Fibroblast of villous mesenchyme (primary cell): ENCODE measurements at regions not wholly inside any gene's neighbourhood (a gene's known extent, or its start where the extent isn't known, plus 50 kb on each side); places are given as distances from the start of the nearest gene placed in this dataset.
"Not testable (repeated sequence)": the region's sequence is repeated elsewhere in the genome, so short reads cannot be mapped to it uniquely, and the experiment has no call there.

ENCODE experiments used
- DNase-seq: peaks from one replicate; pipeline ENCODE4 v3.0.0-alpha.2; 2010; ENCODE audit warnings: low read depth
- H3K4me3 ChIP-seq: 2 replicates; pipeline ENCODE4 v1.5.1; 2011; ENCODE audit warnings: low read depth, mild to moderate bottlenecking, low read length
- TF ChIP-seq, protein P1 (sequence below): IDR thresholded peaks from 2 replicates; pipeline ENCODE4 v1.5.1; 2012; ENCODE audit warnings: low read depth, mild to moderate bottlenecking, low read length; ENCODE audit not compliant: insufficient read depth

DNA sequence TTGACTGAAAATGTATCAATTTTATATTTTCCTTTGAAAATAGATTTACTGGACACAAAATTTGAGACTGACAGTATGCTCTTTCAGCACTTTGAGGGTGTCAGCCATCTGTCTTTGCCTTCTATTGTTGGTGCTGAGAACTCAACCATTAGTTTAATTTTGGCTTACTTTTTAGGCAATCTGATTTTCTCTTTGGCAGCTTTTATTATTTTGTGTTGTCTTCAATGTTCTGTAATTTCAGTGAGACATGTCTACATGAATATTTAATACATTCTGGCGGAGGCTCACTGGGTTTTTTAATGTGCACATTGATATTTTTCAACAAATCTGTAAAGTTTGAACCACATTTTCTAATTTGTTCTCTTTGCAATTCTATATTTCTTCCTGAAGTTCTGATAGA lies 648.6 kb downstream of the C6orf118 start:
- no peak overlapping the region for H3K4me3 ChIP-seq
- no peak for DNase-seq
- TF ChIP-seq, protein P1, sequence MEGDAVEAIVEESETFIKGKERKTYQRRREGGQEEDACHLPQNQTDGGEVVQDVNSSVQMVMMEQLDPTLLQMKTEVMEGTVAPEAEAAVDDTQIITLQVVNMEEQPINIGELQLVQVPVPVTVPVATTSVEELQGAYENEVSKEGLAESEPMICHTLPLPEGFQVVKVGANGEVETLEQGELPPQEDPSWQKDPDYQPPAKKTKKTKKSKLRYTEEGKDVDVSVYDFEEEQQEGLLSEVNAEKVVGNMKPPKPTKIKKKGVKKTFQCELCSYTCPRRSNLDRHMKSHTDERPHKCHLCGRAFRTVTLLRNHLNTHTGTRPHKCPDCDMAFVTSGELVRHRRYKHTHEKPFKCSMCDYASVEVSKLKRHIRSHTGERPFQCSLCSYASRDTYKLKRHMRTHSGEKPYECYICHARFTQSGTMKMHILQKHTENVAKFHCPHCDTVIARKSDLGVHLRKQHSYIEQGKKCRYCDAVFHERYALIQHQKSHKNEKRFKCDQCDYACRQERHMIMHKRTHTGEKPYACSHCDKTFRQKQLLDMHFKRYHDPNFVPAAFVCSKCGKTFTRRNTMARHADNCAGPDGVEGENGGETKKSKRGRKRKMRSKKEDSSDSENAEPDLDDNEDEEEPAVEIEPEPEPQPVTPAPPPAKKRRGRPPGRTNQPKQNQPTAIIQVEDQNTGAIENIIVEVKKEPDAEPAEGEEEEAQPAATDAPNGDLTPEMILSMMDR = no peak

DNA sequence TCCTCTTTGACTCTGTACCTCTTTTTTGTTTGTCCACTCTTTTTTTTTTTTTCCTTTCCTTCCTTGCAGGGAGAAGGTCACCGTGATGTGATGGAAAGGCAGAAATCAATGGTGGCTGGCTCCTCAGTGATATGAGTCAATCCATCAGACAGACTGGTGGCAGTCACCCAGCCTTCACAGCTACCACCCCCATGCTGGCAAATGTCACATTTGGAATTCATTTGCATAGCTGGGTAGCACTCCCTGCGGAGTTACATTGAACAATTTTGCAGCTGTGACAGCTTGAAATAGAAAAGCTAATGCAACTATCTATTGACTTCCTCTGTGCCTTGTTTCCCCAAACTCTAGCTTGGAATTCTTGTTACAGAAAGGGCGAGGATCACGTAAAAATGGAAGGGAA lies 668.4 kb downstream of the C6orf118 start:
- TF ChIP-seq, protein P1 = no peak
- H3K4me3 ChIP-seq = no peak overlapping the region
- DNase-seq = no peak

DNA sequence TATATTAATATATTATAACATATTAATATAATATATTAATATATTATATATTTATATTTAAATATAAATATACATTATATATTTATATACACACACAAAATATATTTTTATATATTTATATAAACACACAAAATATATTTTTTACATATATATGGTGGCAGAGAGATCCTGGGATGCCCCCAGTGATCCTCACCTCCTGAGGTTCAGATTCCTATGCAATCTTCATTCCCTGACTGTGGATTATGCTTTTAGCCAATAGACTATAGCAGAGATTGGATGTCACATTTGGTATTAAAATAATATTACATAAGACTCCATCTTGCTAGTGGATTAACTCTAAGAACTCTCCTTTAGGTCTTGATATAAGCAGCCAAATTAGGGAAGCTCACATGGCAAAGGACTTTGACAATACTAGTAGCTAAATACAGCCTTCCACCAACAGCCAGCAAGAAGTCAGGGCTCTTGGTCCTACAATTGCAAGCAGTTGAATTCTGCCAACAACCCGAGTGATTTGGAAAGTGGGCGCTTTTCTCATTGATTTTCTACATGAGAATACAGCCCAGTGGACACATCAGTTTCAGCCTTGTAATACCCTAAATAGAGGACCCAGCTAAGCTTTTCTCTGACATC lies 681.0 kb downstream of the C6orf118 start:
- TF ChIP-seq, protein P1 = no peak
- H3K4me3 ChIP-seq = no peak overlapping the region
- DNase-seq = no peak

DNA sequence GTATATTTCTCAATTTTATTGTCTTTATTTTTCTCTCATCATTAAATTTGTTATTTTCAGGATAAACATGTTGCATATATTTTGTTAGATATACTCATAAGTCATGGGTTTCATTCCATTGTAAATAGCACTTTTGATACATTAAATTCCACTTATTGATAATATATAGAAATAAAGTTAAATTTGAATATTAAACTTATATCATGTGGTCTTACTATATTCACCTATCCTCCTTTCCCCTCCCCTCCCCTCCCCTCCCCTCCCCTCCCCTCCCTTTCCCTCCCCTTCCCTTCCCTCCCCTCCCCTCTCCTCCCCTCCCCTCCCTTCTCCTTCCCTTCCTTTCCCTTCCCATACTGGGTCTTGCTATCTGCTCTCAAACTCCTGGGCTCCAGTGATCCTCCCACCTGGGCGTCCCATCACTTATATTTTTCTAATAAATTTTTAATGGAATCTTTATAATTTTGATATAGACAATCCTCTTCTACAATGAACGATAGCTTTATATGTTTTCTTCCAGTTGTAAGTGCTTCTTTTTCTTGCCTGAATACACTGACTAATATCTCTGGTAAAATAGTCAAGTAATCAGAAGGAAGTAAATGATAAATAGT lies 692.4 kb downstream of the C6orf118 start:
- no peak overlapping the region for H3K4me3 ChIP-seq
- no peak for DNase-seq
- TF ChIP-seq, protein P1 = no peak

DNA sequence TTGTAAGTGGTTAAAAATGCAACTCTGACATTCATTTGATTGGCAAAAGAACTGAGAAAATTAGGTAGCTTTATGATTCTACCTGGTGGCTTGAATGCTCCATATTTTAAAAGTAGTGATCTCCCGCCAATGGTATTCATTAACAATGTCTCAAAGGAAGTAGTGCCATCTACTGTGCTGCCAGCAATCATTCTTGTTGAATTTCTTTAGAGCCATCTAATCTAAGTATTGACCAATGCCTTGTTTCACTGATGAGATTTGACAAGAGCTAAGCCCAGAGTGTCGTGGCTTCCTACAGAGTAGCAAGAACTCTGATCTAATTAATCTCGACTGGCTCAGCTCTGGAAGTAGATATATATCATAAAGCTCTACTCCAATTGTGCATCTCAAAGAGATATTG lies 696.7 kb downstream of the C6orf118 start:
- no peak for DNase-seq
- H3K4me3 ChIP-seq = no peak overlapping the region
- TF ChIP-seq, protein P1 = no peak

DNA sequence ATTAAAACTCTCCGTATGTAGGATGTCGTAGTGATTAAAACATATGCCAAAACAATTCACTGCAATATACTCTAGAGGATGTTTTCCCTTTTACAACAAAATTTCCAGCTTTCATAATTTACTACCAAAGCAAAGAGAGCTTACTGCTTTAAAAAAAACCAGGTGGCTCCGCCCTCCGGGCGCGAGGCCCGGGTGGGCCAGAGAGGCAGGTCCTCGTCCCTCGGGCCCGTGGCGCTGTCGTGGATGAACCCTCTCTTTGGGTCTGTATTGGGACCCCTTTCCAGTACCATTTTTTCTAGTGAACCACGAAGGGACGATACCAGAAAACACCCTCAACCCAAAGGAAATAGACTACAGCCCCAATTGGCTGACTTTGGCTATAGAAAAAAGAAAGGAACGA lies 698.5 kb downstream of the C6orf118 start:
- not testable (repeated sequence) for DNase-seq, H3K4me3 ChIP-seq

DNA sequence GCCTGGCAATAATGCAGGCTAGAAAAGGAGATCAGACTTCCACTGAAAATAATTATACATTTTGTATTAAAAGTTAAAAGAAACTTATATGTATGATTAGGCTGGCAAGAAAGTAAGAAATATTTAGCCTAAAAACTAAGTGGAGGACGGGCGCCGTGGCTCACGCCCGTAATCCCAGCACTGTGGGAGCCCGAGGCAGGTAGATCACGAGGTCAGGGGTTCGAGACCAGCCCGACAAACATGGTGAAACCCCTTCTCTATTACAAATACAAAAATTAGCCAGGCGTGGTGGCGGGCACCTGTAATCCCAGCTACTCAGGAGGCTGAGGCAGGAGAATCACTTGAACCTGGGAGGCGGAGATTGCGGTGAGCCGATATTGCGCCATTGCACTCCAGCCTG lies 707.0 kb downstream of the C6orf118 start:
- not testable (repeated sequence) for H3K4me3 ChIP-seq, DNase-seq

DNA sequence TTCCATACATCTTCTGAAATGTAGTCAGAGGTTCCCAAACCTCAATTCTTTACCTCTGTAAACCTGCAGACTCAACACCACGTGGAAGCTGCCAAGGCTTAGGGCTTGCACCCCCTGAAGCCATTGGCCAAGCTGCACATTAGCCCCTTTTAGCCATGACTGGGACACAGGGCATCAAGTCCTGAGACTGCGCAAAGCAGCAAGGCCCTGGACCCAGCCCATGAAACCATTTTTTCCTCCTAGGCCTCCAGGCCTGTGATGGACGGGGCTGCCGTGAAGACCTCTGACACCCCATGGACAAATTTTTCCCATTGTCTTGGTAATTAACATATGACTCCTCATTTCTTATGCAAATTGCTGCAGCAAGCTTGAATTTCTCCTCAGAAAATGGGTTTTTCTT lies 727.8 kb downstream of the C6orf118 start:
- H3K4me3 ChIP-seq = no peak overlapping the region
- TF ChIP-seq, protein P1 = no peak
- DNase-seq = no peak
